Heart right ventricle (tissue), 16 donors: ENCODE measurements at regions not wholly inside any gene's neighbourhood (a gene's known extent, or its start where the extent isn't known, plus 50 kb on each side); places are given as distances from the start of the nearest gene placed in this dataset.

Experiments
- ATAC-seq, 8 donors: fragments of 200-7000 bp; cut with Tn5 transposase; one replicate each; pipeline ENCODE4 v1.9.1; 2020; ENCODE audit warnings: mild to moderate bottlenecking in 8 of 8, moderate library complexity in 8 of 8, moderate number of reproducible peaks in 1 of 8
- DNase-seq, 2 donors: peaks; one replicate each; pipeline ENCODE4 v3.0.0-alpha.2; 2020
- H3K27ac ChIP-seq, 10 donors: fragments of 200-600 bp; sonication (generic) in 2 of 10; one replicate each; pipeline versions ENCODE4 v1.5.0 to v1.8.0; 2020 to 2022; ENCODE audit warnings: mild to moderate bottlenecking in 3 of 10
- H3K27me3 ChIP-seq, 7 donors: fragments of 200-600 bp; one replicate each; pipeline ENCODE4 v1.8.0; 2021 to 2022; ENCODE audit warnings: mild to moderate bottlenecking in 2 of 7
- H3K36me3 ChIP-seq, 9 donors: fragments of 200-600 bp; sonication (generic) in 1 of 9; one replicate each; pipeline versions ENCODE4 v1.5.0 to v1.8.0; 2020 to 2022; ENCODE audit warnings: mild to moderate bottlenecking in 2 of 9
- H3K4me1 ChIP-seq, 9 donors: fragments of 200-600 bp; sonication (generic) in 1 of 9; one replicate each; pipeline versions ENCODE4 v1.5.0 to v1.8.0; 2020 to 2022; ENCODE audit warnings: mild to moderate bottlenecking in 4 of 9
- H3K4me3 ChIP-seq, 10 donors: fragments of 200-600 bp; sonication (generic) in 2 of 10; one replicate each; pipeline versions ENCODE4 v1.5.0 to v1.8.0; 2020 to 2022; ENCODE audit warnings: mild to moderate bottlenecking in 7 of 10, moderate library complexity in 2 of 10
- H3K9me3 ChIP-seq, 11 donors: fragments of 200-600 bp in 10 of 11; sonication (generic) in 2 of 11; one replicate each; pipeline versions ENCODE4 v1.5.0 to v1.8.0; 2013 to 2022; ENCODE audit warnings: mild to moderate bottlenecking in 2 of 11, control low read depth in 1 of 11, moderate library complexity in 1 of 11
- WGBS, 2 donors: extraction: QIAGEN DNeasy Blood & Tissue Kit; methylation state at CpG; one replicate each; pipeline ENCODE4 v1.1.7; 2013; ENCODE audit warnings: inconsistent platforms in 1 of 2; 5-methylcytosine and 5-hydroxymethylcytosine counted together
- intact Hi-C, 10 donors: fragments of 100-400 bp; cut with DNase I; formaldehyde crosslinking; loops; one replicate each; pipeline versions ENCODE4 v1.11.1 to v1.14.2; 2022
- TF ChIP-seq, protein P1 (sequence below), 9 donors: fragments of 200-600 bp; sonication (generic) in 2 of 9; IDR thresholded peaks; one replicate each; pipeline versions ENCODE4 v1.5.0 to v1.8.0; 2021 to 2022; ENCODE audit warnings: antibody characterized with exemption in 9 of 9, mild to moderate bottlenecking in 5 of 9, moderate library complexity in 1 of 9
- donor health status: Arrhythmogenic right ventricular cardiomyopathy.
- donor health status: ischemic (EF 13 %, LVEDD 7.1; RV severe dilation, severe dysfunction).
- donor health status: healthy with polysubstance abuse.
- donor health status: DM: no; HTN: yes; CAD: no.
- donor health status: DM: no; HTN: no; CAD: no.
- donor health status: ischemic (EF 25% LVEDD 6.9; RV normal size, moderate dysfunction).
- donor health status: ischemic (EF 25% LVEDD 5.7; RV mildly dilated, moderate dysfunction).
- donor health status: healthy.
- donor health status: DM: yes; HTN: yes; CAD: no.
- donor health status: Ischemic cardiomyopathy.
- donor health status: ischemic (EF 35%, LVEDD 5.7; RV mildly dilated, moderate dysfunction).
- donor health status: nonischemic (EF 11% LVEDD 7.7; RV severe dilation, severe dysfunction).
- donor health status: DM: yes; HTN: yes; CAD: no.
- donor health status: PGD.
- donor health status: ischemic (EF 29% LVEDD 5.4; RV normal size, mild dysfunction).
- donor health status: nonischemic (EF 23%, LVEDD 6.1; RV moderate dilation, normal function).

DNA sequence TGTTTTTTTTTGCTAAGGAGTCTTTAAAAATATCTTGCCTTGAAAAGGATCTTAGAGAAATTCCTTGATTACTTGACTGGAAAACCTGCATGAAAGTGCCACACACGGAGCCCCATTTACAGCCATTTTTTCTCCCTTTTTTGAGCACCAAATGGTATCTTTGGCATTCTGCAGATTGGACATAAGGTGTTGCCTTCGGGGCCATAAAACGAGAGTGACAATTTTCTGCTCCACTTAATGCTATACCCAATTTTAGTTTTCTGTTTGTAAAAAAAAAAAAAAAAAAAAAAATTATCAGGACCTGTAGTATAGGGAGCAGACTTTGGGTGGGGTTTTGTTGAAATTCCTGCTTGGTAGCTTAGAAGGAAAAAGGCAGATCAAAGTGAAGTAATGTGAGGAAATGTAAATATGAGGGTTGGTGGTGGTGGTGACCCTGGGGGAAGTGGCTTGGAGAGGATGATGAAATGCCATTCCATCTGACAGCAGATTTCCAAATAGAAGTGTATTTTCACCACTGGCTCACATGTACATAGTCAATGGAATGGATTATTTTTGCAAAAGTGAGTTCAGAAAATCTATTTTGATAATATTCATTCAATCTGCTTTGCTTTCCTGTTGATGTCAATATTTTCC, 212.1 kb upstream of the SOX4 start:
- H3K4me1 ChIP-seq, result no peaks in the 10 kb centered on the region
- no peaks in the 10 kb centered on the region for H3K27me3 ChIP-seq
- intact Hi-C loops, result no loop called here
- 86 to 94% methylated on average over 3 of the region's 3 CpGs for whole genome bisulfite sequencing, 2 donors
- TF ChIP-seq, protein P1, sequence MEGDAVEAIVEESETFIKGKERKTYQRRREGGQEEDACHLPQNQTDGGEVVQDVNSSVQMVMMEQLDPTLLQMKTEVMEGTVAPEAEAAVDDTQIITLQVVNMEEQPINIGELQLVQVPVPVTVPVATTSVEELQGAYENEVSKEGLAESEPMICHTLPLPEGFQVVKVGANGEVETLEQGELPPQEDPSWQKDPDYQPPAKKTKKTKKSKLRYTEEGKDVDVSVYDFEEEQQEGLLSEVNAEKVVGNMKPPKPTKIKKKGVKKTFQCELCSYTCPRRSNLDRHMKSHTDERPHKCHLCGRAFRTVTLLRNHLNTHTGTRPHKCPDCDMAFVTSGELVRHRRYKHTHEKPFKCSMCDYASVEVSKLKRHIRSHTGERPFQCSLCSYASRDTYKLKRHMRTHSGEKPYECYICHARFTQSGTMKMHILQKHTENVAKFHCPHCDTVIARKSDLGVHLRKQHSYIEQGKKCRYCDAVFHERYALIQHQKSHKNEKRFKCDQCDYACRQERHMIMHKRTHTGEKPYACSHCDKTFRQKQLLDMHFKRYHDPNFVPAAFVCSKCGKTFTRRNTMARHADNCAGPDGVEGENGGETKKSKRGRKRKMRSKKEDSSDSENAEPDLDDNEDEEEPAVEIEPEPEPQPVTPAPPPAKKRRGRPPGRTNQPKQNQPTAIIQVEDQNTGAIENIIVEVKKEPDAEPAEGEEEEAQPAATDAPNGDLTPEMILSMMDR (IDR thresholded peaks at IDR 0.05), result no peak
- DNase-seq (no peak), ATAC-seq (no peak)
- no peak overlapping the region for H3K4me3 ChIP-seq
- no peaks in the 10 kb centered on the region for H3K36me3 ChIP-seq
- H3K27ac ChIP-seq, result no peak overlapping the region
- no peaks in the 10 kb centered on the region for H3K9me3 ChIP-seq

- no peak for DNase-seq
- no peaks in the 10 kb centered on the region for H3K9me3 ChIP-seq
- H3K4me1 ChIP-seq, result no peaks in the 10 kb centered on the region
- 84 to 85% methylated on average over 12 of the region's 12 CpGs for WGBS, 2 donors
- H3K27ac ChIP-seq, result no peak overlapping the region
- no peaks in the 10 kb centered on the region for H3K27me3 ChIP-seq
- no peaks in the 10 kb centered on the region for H3K36me3 ChIP-seq
- no peak for ATAC-seq
- intact Hi-C loops, result no loop called here
- no peak overlapping the region for H3K4me3 ChIP-seq
- TF ChIP-seq, protein P1 (IDR thresholded peaks at IDR 0.05), result no peak
Measured at GRCh38 chr6:21382821-21383449, 210.6 kb upstream of the SOX4 start.

GRCh38 chr6:21383450-21384085, 210.0 kb upstream of the SOX4 start:
- intact Hi-C loops, result no loop called here
- H3K27me3 ChIP-seq, result no peaks in the 10 kb centered on the region

DNA sequence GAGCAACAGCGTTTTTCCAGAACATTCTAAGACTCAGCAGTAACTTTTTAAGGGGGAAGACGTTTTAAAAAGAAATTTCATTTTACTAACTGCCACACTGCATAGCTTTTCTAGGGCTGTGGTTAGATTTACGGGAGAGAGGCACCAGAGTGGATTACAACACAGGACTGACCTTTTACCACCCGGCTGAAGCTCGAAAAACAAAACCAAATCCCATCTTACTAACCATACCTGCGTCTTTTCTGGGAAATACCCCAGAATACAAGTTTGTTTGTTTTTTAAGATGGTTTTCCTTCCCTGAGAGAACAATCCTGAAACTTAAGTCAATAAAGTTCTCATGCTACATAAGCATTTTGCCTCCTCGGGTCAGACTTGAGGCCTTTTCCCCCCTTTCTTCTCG, 209.3 kb upstream of the SOX4 start:
- ATAC-seq (no peak), DNase-seq (no peak)
- WGBS, 2 donors, result 59 to 91% methylated on average over 8 of the region's 8 CpGs
- H3K27ac ChIP-seq, result no peak overlapping the region
- no peaks in the 10 kb centered on the region for H3K4me1 ChIP-seq
- H3K4me3 ChIP-seq, result no peak overlapping the region
- H3K9me3 ChIP-seq, result no peaks in the 10 kb centered on the region
- intact Hi-C loops, result no loop called here
- H3K27me3 ChIP-seq, result no peaks in the 10 kb centered on the region
- TF ChIP-seq, protein P1 (IDR thresholded peaks at IDR 0.05), result no peak
- no peaks in the 10 kb centered on the region for H3K36me3 ChIP-seq

More at GRCh38 chr6:21383450-21384085, 210.0 kb upstream of the SOX4 start:
- Histone ChIP-seq H3K4me1 (no peaks in the 10 kb centered on the region), H3K27ac (no peak overlapping the region), H3K4me3 (no peak overlapping the region), H3K9me3 (no peaks in the 10 kb centered on the region), H3K36me3 (no peaks in the 10 kb centered on the region)
- WGBS, 2 donors, result 89 to 91% methylated on average over 17 of the region's 17 CpGs
- DNase-seq (no peak), ATAC-seq (no peak)
- TF ChIP-seq, protein P1 (IDR thresholded peaks at IDR 0.05), result no peak
